Lower leg skin (tissue), 4 donors: ENCODE measurements at regions not wholly inside any gene's neighbourhood (a gene's known extent, or its start where the extent isn't known, plus 50 kb on each side); places are given as distances from the start of the nearest gene placed in this dataset.

Experiments
- DNase-seq, 2 donors: peaks; one replicate each; pipeline ENCODE4 v3.0.0-alpha.2; 2019; ENCODE audit warnings: low spot score in 2 of 2
- H3K4me3 ChIP-seq: fragments of 200-600 bp; sonication (generic); 2 replicates; pipeline ENCODE4 v1.5.1; 2017; ENCODE audit warnings: mild to moderate bottlenecking, low read depth; ENCODE audit not compliant: poor library complexity, severe bottlenecking
- POLR2A ChIP-seq, 2 donors: fragments of 450-650 bp; IDR thresholded peaks; one replicate each; pipeline ENCODE4 v1.6.1; 2016 to 2017; ENCODE audit warnings: antibody characterized with exemption in 2 of 2, mild to moderate bottlenecking in 1 of 2, moderate library complexity in 1 of 2
- WGBS, 2 donors: methylation state at CpG; one replicate each; pipeline ENCODE4 v1.1.5; 2018; 5-methylcytosine and 5-hydroxymethylcytosine counted together
- intact Hi-C: fragments of 100-400 bp; cut with DNase I; formaldehyde crosslinking; loops from one replicate; pipeline ENCODE4 v1.15.0; 2023; ENCODE audit warnings: low total_unique reads
- TF ChIP-seq, protein P1 (sequence below), 3 donors: fragments of 450-650 bp; IDR thresholded peaks; one replicate each; pipeline ENCODE4 v1.5.1; 2016; ENCODE audit warnings: antibody characterized with exemption in 3 of 3, mild to moderate bottlenecking in 3 of 3, moderate library complexity in 2 of 3

DNA sequence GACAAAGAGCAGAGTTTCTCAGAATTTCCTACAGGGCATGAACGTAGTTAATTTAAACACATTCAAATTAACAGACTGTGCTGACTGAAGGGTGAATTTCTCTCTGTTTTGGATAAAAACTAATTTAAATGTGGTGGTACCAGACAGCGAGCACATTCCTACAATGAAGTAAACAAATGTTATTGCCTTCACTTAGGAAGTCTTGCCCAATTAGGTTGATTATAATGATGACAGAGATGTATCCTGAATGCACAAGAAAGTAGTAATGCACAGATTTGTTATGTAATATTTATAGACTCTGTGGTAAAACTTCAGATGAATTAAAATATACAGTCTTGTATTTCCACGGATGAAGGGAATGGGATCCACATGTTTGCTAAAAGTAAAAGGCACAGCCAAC lies 507.2 kb downstream of the EPHA4 start:
- intact Hi-C loops: no loop called here
- no peak overlapping the region for H3K4me3 ChIP-seq
- TF ChIP-seq, protein P1, sequence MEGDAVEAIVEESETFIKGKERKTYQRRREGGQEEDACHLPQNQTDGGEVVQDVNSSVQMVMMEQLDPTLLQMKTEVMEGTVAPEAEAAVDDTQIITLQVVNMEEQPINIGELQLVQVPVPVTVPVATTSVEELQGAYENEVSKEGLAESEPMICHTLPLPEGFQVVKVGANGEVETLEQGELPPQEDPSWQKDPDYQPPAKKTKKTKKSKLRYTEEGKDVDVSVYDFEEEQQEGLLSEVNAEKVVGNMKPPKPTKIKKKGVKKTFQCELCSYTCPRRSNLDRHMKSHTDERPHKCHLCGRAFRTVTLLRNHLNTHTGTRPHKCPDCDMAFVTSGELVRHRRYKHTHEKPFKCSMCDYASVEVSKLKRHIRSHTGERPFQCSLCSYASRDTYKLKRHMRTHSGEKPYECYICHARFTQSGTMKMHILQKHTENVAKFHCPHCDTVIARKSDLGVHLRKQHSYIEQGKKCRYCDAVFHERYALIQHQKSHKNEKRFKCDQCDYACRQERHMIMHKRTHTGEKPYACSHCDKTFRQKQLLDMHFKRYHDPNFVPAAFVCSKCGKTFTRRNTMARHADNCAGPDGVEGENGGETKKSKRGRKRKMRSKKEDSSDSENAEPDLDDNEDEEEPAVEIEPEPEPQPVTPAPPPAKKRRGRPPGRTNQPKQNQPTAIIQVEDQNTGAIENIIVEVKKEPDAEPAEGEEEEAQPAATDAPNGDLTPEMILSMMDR (IDR thresholded peaks at IDR 0.05): no peak
- no peak for TF ChIP-seq POLR2A (IDR thresholded peaks at IDR 0.05)
- DNase-seq: no peak
- 66 to 70% methylated on average over 3 of the region's 3 CpGs for WGBS, 2 donors

DNA sequence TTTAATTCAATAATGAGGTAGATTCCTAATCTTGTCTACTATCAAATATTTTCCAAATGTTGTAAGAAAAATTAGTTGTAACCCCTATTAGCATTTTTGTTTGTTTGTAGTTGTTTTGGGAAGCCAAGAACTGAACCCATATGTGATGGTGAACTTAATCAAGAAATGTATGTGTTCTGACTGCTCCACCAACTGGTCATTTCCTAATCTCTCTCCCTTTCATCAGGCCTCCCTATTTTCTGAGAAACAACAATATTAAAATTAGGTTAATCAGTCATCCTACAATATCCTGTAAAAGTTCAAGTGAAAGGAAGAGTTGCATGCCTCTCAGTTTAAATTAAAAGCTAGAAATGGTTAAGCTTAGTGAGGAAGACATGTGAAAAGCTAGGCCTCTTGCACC lies 504.0 kb downstream of the EPHA4 start:
- intact Hi-C loops: no loop called here
- no peak for TF ChIP-seq POLR2A (IDR thresholded peaks at IDR 0.05)
- TF ChIP-seq, protein P1 (IDR thresholded peaks at IDR 0.05): no peak
- no peak for DNase-seq
- no peak overlapping the region for H3K4me3 ChIP-seq

DNA sequence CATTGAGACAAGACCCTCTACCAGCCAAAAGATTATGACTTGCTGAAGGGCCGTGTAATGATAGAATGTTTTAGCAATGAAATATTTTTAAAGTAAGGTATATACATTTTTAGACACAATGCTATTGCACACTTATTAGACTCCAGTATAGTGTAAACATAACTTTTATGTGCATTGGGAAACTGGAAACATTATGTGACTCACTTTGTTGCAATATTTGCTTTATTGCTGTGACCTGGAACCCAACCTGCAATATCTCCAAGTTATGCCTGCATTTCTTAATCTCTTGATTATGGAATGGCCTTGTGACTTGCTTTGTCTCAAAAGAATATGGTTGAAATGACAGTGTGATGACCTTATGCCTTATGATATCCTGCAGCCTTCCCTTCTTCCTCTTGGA lies 502.0 kb downstream of the EPHA4 start:
- intact Hi-C loops: no loop called here
- no peak for TF ChIP-seq POLR2A (IDR thresholded peaks at IDR 0.05)
- TF ChIP-seq, protein P1 (IDR thresholded peaks at IDR 0.05): no peak
- H3K4me3 ChIP-seq: no peak overlapping the region
- no peak for DNase-seq
- WGBS, 2 donors: 93 to 94% methylated on average over 1 of the region's 1 CpG

DNA sequence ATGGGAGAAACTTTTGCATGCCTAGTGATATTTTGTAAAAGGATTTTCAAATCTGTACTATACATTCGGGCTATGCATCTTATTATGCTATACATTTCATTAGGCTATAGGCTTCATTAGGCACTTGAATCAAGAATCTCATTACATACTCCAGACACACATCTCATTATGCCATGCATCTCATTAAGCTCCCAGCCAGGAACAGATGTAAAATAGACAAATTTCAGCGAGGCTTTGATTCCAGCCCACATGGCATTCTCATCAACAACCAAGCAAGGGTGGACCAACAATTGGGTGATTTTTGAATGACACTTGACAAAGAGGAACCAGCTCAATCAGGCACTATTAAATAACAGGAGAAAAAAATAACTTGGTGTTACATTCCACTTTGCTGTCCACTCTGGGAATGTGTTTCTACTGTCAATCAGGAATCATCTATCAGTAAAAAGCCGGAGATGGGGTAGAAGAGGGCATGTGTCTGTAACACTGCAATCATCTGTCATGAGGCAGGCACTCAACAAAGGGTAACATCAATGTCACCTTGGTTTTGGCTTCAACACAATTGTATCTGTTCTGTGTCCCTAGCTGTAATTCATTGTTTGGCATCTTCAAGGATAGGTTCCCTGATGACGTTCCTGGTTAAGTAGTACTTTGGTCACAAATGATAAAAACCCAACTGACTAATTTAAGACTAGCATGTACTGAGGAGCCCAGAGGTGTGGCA lies 498.6 kb downstream of the EPHA4 start:
- intact Hi-C loops: no loop called here
- H3K4me3 ChIP-seq: no peak overlapping the region
- TF ChIP-seq, protein P1 (IDR thresholded peaks at IDR 0.05): no peak
- no peak for TF ChIP-seq POLR2A (IDR thresholded peaks at IDR 0.05)
- 82 to 87% methylated on average over 4 of the region's 4 CpGs for WGBS, 2 donors
- DNase-seq: no peak

DNA sequence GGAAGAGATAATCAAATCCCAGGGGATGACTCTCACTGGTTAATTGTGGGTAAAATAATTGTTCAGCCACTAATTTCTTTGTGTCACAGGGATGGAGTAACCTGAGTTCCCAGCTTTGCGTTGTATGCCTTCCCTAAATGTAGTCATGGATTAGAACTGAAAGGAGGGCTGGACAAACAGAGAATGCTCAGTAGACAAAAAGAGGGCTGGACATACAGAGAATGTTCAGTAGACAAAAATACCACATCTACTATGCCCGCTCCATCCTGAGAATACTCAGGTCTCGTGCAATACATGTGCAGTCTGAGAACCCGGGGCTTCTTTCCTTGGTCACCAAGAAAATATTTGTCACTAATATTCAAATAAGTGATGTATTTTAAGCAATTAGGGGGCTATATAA lies 497.9 kb downstream of the EPHA4 start:
- no peak for TF ChIP-seq POLR2A (IDR thresholded peaks at IDR 0.05)
- TF ChIP-seq, protein P1 (IDR thresholded peaks at IDR 0.05): no peak
- 90 to 96% methylated on average over 4 of the region's 4 CpGs for WGBS, 2 donors
- no peak for DNase-seq
- H3K4me3 ChIP-seq: no peak overlapping the region
- intact Hi-C loops: no loop called here

DNA sequence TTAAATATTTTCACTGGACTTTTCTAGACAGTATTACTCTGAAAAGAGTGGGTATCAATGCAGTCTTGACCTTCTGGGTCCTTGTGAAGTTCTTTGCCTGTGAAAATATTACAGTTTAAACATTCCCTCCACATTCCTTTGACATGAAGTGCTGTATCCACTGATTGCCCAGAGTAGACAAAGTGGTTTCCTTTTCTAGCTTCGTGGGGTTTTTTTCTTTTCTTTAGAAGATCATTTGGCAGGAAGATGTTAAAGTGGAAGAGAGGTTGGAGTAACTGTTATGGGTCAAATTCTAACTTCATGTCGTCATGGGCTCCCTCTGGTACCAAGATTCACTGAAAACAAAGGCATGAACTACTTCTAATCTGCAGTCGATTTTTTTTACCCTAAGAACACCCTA lies 496.9 kb downstream of the EPHA4 start:
- no peak overlapping the region for H3K4me3 ChIP-seq
- TF ChIP-seq POLR2A (IDR thresholded peaks at IDR 0.05): no peak
- TF ChIP-seq, protein P1 (IDR thresholded peaks at IDR 0.05): no peak
- no peak for DNase-seq
- WGBS, 2 donors: 38 to 39% methylated on average over 3 of the region's 3 CpGs
- intact Hi-C loops: no loop called here
